PFSK-1 (cell line): ENCODE measurements at regions not wholly inside any gene's neighbourhood (a gene's known extent, or its start where the extent isn't known, plus 50 kb on each side); places are given as distances from the start of the nearest gene placed in this dataset.

ENCODE experiments used
- FOXP2 ChIP-seq: optimal IDR thresholded peaks from 2 replicates; pipeline ENCODE3; 2011; ENCODE audit warnings: borderline replicate concordance, control low read depth, inconsistent platforms; ENCODE audit not compliant: insufficient read depth; ENCODE audit errors: extremely low read length, extremely low read depth
- POLR2AphosphoS5 ChIP-seq: IDR thresholded peaks from 2 replicates; pipeline ENCODE4 v1.6.1; 2012; ENCODE audit warnings: low read depth, mild to moderate bottlenecking, control low read depth, low read length, moderate library complexity
- REST ChIP-seq, 2 experiments: IDR thresholded peaks; 2 replicates each; pipeline versions ENCODE4 v1.6.1 to v1.8.0; 2011 to 2012; ENCODE audit warnings: low read depth in 2 of 2, low read length in 2 of 2, control low read depth in 1 of 2, inconsistent platforms in 1 of 2, mild to moderate bottlenecking in 1 of 2, moderate library complexity in 1 of 2; ENCODE audit not compliant: insufficient read depth in 1 of 2
- SIN3A ChIP-seq: IDR thresholded peaks from 2 replicates; pipeline ENCODE4 v1.6.1; 2012; ENCODE audit warnings: mild to moderate bottlenecking, low read length, moderate library complexity, borderline replicate concordance; ENCODE audit not compliant: insufficient read depth
- TAF1 ChIP-seq: IDR thresholded peaks from 2 replicates; pipeline ENCODE4 v1.6.1; 2012; ENCODE audit warnings: low read length, control low read depth, borderline replicate concordance; ENCODE audit not compliant: insufficient read depth

GRCh38 chr5:52359261-52359660 is 428.5 kb upstream of the ITGA1 start:
- TF ChIP-seq REST (IDR thresholded peaks at IDR 0.05; ENCODE audit: insufficient read depth in 1 of 2, low read depth in 2 of 2, low read length in 2 of 2) (no peak), SIN3A (no peak), TAF1 (no peak), FOXP2 (no peak), POLR2AphosphoS5 (no peak)

- no peak for TF ChIP-seq FOXP2
- no peak for TF ChIP-seq POLR2AphosphoS5
- no peak for TF ChIP-seq TAF1
- no peak for TF ChIP-seq REST (IDR thresholded peaks at IDR 0.05; ENCODE audit: insufficient read depth in 1 of 2, low read depth in 2 of 2, low read length in 2 of 2)
- TF ChIP-seq SIN3A: no peak
These were observed 426.7 kb upstream of the ITGA1 start for GRCh38 chr5:52360985-52361384.

GRCh38 chr5:52374286-52374685 is 413.4 kb upstream of the ITGA1 start:
- no peak for TF ChIP-seq FOXP2
- TF ChIP-seq POLR2AphosphoS5: no peak
- no peak for TF ChIP-seq REST (IDR thresholded peaks at IDR 0.05; ENCODE audit: insufficient read depth in 1 of 2, low read depth in 2 of 2, low read length in 2 of 2)
- no peak for TF ChIP-seq TAF1
- no peak for TF ChIP-seq SIN3A

GRCh38 chr5:52375969-52376368 is 411.7 kb upstream of the ITGA1 start:
- TF ChIP-seq REST (IDR thresholded peaks at IDR 0.05; ENCODE audit: insufficient read depth in 1 of 2, low read depth in 2 of 2, low read length in 2 of 2) (no peak), TAF1 (no peak), SIN3A (no peak), POLR2AphosphoS5 (no peak), FOXP2 (no peak)

- no peak for TF ChIP-seq SIN3A
- TF ChIP-seq POLR2AphosphoS5: no peak
- no peak for TF ChIP-seq REST (IDR thresholded peaks at IDR 0.05; ENCODE audit: insufficient read depth in 1 of 2, low read depth in 2 of 2, low read length in 2 of 2)
- TF ChIP-seq FOXP2: no peak
- no peak for TF ChIP-seq TAF1
These were observed 411.1 kb upstream of the ITGA1 start for GRCh38 chr5:52376592-52376991.
